ENCODE measurements at regions not wholly inside any gene's neighbourhood (a gene's known extent, or its start where the extent isn't known, plus 50 kb on each side); places are given as distances from the start of the nearest gene placed in this dataset.

- no peaks in the 10 kb centered on the region for H3K79me2 ChIP-seq (ENCODE audit: control insufficient read depth, insufficient read depth, low read length)
- H3K4me1 ChIP-seq (ENCODE audit: control insufficient read depth, extremely low read depth, insufficient read depth, low read length) = no peaks in the 10 kb centered on the region
- ChIA-PET POLR2A (no interaction called here), CTCF (interaction anchor here (0.7 kb wide), 1 partner anchor 47 kb away, joined by 3 read pairs; no protein-coding TSS in a partner anchor)
- H2AFZ ChIP-seq (ENCODE audit: low read depth, low read length) = no peak overlapping the region
- FAIRE-seq (no peak), DNase-seq (ENCODE audit: low read depth, low spot score) (peak; percentile 49)
- H3K4me3 ChIP-seq (replicated peaks in 1 of 3; ENCODE audit: insufficient read depth in 1 of 3, low read depth in 1 of 3, low read length in 3 of 3) = no peak overlapping the region
- dilution Hi-C loops (cut with MboI; ENCODE audit: extremely low pct_ligation_motif_present, low sequenced_read_pairs) = no loop called here
- no peak overlapping the region for H3K4me2 ChIP-seq (ENCODE audit: insufficient read depth, low read length)
- no peaks in the 10 kb centered on the region for H3K9me1 ChIP-seq (replicated peaks; ENCODE audit: control insufficient read depth, extremely low read depth, insufficient read depth, low read length)
- no peaks in the 10 kb centered on the region for H4K20me1 ChIP-seq (replicated peaks; ENCODE audit: control insufficient read depth, extremely low read depth, insufficient read depth, low read length)
- no peak overlapping the region for H3K27ac ChIP-seq (ENCODE audit: insufficient read depth, low read depth, low read length)
- no peak overlapping the region for H3K9ac ChIP-seq (replicated peaks; ENCODE audit: extremely low read depth, insufficient read depth, low read length)
- H3K36me3 ChIP-seq (ENCODE audit: control insufficient read depth in 2 of 2, extremely low read depth in 1 of 2, insufficient read depth in 2 of 2, low read length in 2 of 2) = no peaks in the 10 kb centered on the region
- H3K9me3 ChIP-seq (replicated peaks; ENCODE audit: control insufficient read depth, insufficient read depth, low read length) = no peaks in the 10 kb centered on the region
- H3K27me3 ChIP-seq (ENCODE audit: control insufficient read depth in 2 of 2, insufficient read depth in 2 of 2, low read length in 2 of 2) = no peaks in the 10 kb centered on the region
- TF ChIP-seq MAX (IDR thresholded peaks at IDR 0.05; ENCODE audit: insufficient read depth, insufficient read length) (no peak), EZH2 (IDR thresholded peaks at IDR 0.05; ENCODE audit: borderline replicate concordance, low read depth, low read length, severe bottlenecking) (no peak)
- intact Hi-C loops (cut with micrococcal nuclease) = no loop called here
- no TSS peak for BruUV-seq (replicated peaks)
Measured at GRCh38 chr18:76565238-76566173, 70.5 kb upstream of the ZNF516 start.

- no peaks in the 10 kb centered on the region for H3K4me1 ChIP-seq (ENCODE audit: control insufficient read depth, extremely low read depth, insufficient read depth, low read length)
- dilution Hi-C loops (cut with MboI; ENCODE audit: extremely low pct_ligation_motif_present, low sequenced_read_pairs) = no loop called here
- H3K79me2 ChIP-seq (ENCODE audit: control insufficient read depth, insufficient read depth, low read length) = no peaks in the 10 kb centered on the region
- no peak overlapping the region for H3K4me2 ChIP-seq (ENCODE audit: insufficient read depth, low read length)
- H3K9ac ChIP-seq (replicated peaks; ENCODE audit: extremely low read depth, insufficient read depth, low read length) = no peak overlapping the region
- DNase-seq (ENCODE audit: low read depth, low spot score) (no peak), FAIRE-seq (no peak)
- POLR2A ChIA-PET = no interaction called here
- no peaks in the 10 kb centered on the region for H3K36me3 ChIP-seq (ENCODE audit: control insufficient read depth in 2 of 2, extremely low read depth in 1 of 2, insufficient read depth in 2 of 2, low read length in 2 of 2)
- BruUV-seq (replicated peaks) = no TSS peak
- H2AFZ ChIP-seq (ENCODE audit: low read depth, low read length) = no peak overlapping the region
- H3K27ac ChIP-seq (ENCODE audit: insufficient read depth, low read depth, low read length) = no peak overlapping the region
- no peaks in the 10 kb centered on the region for H3K9me1 ChIP-seq (replicated peaks; ENCODE audit: control insufficient read depth, extremely low read depth, insufficient read depth, low read length)
- no peaks in the 10 kb centered on the region for H3K27me3 ChIP-seq (ENCODE audit: control insufficient read depth in 2 of 2, insufficient read depth in 2 of 2, low read length in 2 of 2)
- no peaks in the 10 kb centered on the region for H4K20me1 ChIP-seq (replicated peaks; ENCODE audit: control insufficient read depth, extremely low read depth, insufficient read depth, low read length)
- TF ChIP-seq CTCF (IDR thresholded peaks at IDR 0.05; ENCODE audit: extremely low read depth in 1 of 2, insufficient read depth in 1 of 2, low read depth in 1 of 2, low read length in 2 of 2) = no peak
- no peak for TF ChIP-seq GATA2 (IDR thresholded peaks at IDR 0.05; ENCODE audit: insufficient read depth, insufficient read length, low read depth, low read length)
- no peak for TF ChIP-seq MAX (IDR thresholded peaks at IDR 0.05; ENCODE audit: insufficient read depth, insufficient read length)
- no peak for TF ChIP-seq MYC (IDR thresholded peaks at IDR 0.05; ENCODE audit: low read depth, low read length)
- no peak for TF ChIP-seq EZH2 (IDR thresholded peaks at IDR 0.05; ENCODE audit: borderline replicate concordance, low read depth, low read length, severe bottlenecking)
- no peak for TF ChIP-seq POLR2AphosphoS5 (IDR thresholded peaks at IDR 0.05; ENCODE audit: insufficient read depth, low read depth, low read length)
- no peak for TF ChIP-seq FOS (IDR thresholded peaks at IDR 0.05; ENCODE audit: borderline replicate concordance, insufficient read depth, low read length)
- no peaks in the 10 kb centered on the region for H3K9me3 ChIP-seq (replicated peaks; ENCODE audit: control insufficient read depth, insufficient read depth, low read length)
- CTCF ChIA-PET = interaction anchor here (0.7 kb wide), 1 partner anchor 46 kb away, joined by 3 read pairs; no protein-coding TSS in a partner anchor
- no peak overlapping the region for H3K4me3 ChIP-seq (replicated peaks in 1 of 3; ENCODE audit: insufficient read depth in 1 of 3, low read depth in 1 of 3, low read length in 3 of 3)
- intact Hi-C loops (cut with micrococcal nuclease) = no loop called here
Measured at GRCh38 chr18:76564655-76565237, 69.7 kb upstream of the ZNF516 start.
